ENCODE measurements at regions not wholly inside any gene's neighbourhood (a gene's known extent, or its start where the extent isn't known, plus 50 kb on each side); places are given as distances from the start of the nearest gene placed in this dataset.

GRCh38 chr2:236403811-236404210 is 139.6 kb upstream of the ASB18 start:
- Histone ChIP-seq H3K36me3 (no peaks in the 10 kb centered on the region), H3K4me1 (no peaks in the 10 kb centered on the region), H3K27me3 (no peaks in the 10 kb centered on the region), H3K4me3 (no peak overlapping the region), H3K9me3 (no peaks in the 10 kb centered on the region), H3K27ac (no peak overlapping the region)
- intact Hi-C loops (cut with DNase I; ENCODE audit: low total_unique reads), result no loop called here
- TF ChIP-seq POLR2AphosphoS5 (IDR thresholded peaks at IDR 0.05) (no peak), POLR2A (IDR thresholded peaks at IDR 0.05) (no peak)
- TF ChIP-seq, protein P1, sequence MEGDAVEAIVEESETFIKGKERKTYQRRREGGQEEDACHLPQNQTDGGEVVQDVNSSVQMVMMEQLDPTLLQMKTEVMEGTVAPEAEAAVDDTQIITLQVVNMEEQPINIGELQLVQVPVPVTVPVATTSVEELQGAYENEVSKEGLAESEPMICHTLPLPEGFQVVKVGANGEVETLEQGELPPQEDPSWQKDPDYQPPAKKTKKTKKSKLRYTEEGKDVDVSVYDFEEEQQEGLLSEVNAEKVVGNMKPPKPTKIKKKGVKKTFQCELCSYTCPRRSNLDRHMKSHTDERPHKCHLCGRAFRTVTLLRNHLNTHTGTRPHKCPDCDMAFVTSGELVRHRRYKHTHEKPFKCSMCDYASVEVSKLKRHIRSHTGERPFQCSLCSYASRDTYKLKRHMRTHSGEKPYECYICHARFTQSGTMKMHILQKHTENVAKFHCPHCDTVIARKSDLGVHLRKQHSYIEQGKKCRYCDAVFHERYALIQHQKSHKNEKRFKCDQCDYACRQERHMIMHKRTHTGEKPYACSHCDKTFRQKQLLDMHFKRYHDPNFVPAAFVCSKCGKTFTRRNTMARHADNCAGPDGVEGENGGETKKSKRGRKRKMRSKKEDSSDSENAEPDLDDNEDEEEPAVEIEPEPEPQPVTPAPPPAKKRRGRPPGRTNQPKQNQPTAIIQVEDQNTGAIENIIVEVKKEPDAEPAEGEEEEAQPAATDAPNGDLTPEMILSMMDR (IDR thresholded peaks at IDR 0.05), result no peak
- DNase-seq (ENCODE audit: low spot score in 2 of 2), result no peak

- Histone ChIP-seq H3K27ac (no peak overlapping the region), H3K4me3 (no peak overlapping the region), H3K4me1 (no peaks in the 10 kb centered on the region), H3K36me3 (no peaks in the 10 kb centered on the region), H3K27me3 (no peaks in the 10 kb centered on the region), H3K9me3 (no peaks in the 10 kb centered on the region)
- intact Hi-C loops (cut with DNase I; ENCODE audit: low total_unique reads), result no loop called here
- no peak for DNase-seq (ENCODE audit: low spot score in 2 of 2)
- TF ChIP-seq POLR2AphosphoS5 (IDR thresholded peaks at IDR 0.05) (no peak), POLR2A (IDR thresholded peaks at IDR 0.05) (no peak)
- TF ChIP-seq, protein P1 (IDR thresholded peaks at IDR 0.05), result no peak
Measured at GRCh38 chr2:236404346-236404745, 140.1 kb upstream of the ASB18 start.

GRCh38 chr2:236405357-236405756 is 141.2 kb upstream of the ASB18 start:
- intact Hi-C loops (cut with DNase I; ENCODE audit: low total_unique reads), result no loop called here
- H3K27ac ChIP-seq, result no peak overlapping the region
- no peaks in the 10 kb centered on the region for H3K9me3 ChIP-seq
- no peaks in the 10 kb centered on the region for H3K36me3 ChIP-seq
- TF ChIP-seq POLR2AphosphoS5 (IDR thresholded peaks at IDR 0.05) (no peak), POLR2A (IDR thresholded peaks at IDR 0.05) (no peak)
- TF ChIP-seq, protein P1 (IDR thresholded peaks at IDR 0.05), result no peak
- no peaks in the 10 kb centered on the region for H3K4me1 ChIP-seq
- no peak overlapping the region for H3K4me3 ChIP-seq
- H3K27me3 ChIP-seq, result no peaks in the 10 kb centered on the region
- DNase-seq (ENCODE audit: low spot score in 2 of 2), result no peak

DNA sequence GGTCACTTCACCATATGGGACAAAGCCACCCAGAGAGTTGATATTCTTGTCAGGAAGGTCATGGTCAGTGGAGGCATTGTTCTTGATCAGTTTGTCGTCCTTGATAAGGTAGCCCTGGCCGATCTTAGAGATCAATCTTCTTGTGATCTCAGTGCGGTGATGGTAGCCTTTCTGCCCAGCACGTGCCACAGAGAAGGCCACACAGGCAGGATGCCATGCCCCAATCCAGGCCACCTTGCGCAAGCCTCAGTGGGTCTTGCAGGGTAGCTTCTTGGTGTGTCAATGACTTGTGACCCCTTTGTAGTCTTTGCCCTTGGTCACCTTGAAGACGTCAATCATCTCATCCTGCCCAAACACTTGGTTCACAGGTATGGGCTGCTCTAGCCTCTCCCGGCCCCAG is 143.9 kb upstream of the ASB18 start:
- Histone ChIP-seq H3K4me1 (no peaks in the 10 kb centered on the region), H3K4me3 (no peak overlapping the region), H3K36me3 (no peaks in the 10 kb centered on the region), H3K9me3 (no peaks in the 10 kb centered on the region), H3K27ac (no peak overlapping the region), H3K27me3 (no peaks in the 10 kb centered on the region)
- TF ChIP-seq, protein P1 (IDR thresholded peaks at IDR 0.05), result no peak
- no peak for TF ChIP-seq POLR2AphosphoS5 (IDR thresholded peaks at IDR 0.05)
- no peak for TF ChIP-seq POLR2A (IDR thresholded peaks at IDR 0.05)
- intact Hi-C loops (cut with DNase I; ENCODE audit: low total_unique reads), result no loop called here
- DNase-seq (ENCODE audit: low spot score in 2 of 2), result no peak

DNA sequence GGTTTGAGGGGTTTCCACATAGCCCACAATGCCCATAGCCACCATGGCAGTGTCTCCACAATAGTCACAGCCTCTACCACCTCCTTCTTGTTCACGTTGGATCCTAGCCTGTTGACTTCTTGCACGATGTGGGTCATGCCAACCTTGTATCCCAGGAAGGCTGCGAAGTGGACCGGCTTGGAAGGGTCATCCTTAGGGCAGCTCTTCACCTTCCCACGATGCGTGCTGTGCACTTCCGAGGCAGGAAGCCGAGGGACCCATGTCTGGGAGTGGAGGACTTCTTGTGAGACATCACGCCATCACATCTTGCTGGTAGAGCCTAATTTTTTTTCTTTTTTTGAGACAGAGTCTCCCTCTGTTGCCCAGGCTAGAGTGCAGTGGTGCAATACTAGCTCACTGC is 144.6 kb upstream of the ASB18 start:
- no peak for DNase-seq (ENCODE audit: low spot score in 2 of 2)
- Histone ChIP-seq H3K4me1 (no peaks in the 10 kb centered on the region), H3K27me3 (no peaks in the 10 kb centered on the region), H3K4me3 (no peak overlapping the region), H3K27ac (no peak overlapping the region), H3K9me3 (no peaks in the 10 kb centered on the region), H3K36me3 (no peaks in the 10 kb centered on the region)
- TF ChIP-seq POLR2AphosphoS5 (IDR thresholded peaks at IDR 0.05), result no peak
- TF ChIP-seq POLR2A (IDR thresholded peaks at IDR 0.05), result no peak
- TF ChIP-seq, protein P1 (IDR thresholded peaks at IDR 0.05), result no peak
- intact Hi-C loops (cut with DNase I; ENCODE audit: low total_unique reads), result no loop called here

Measured in breast epithelium (tissue), 4 donors.